CD4-positive, CD25-positive, alpha-beta regulatory T cell (primary cell): ENCODE measurements at regions not wholly inside any gene's neighbourhood (a gene's known extent, or its start where the extent isn't known, plus 50 kb on each side); places are given as distances from the start of the nearest gene placed in this dataset.

Source experiments
- ATAC-seq, 2 donors: fragments of 150-1000 bp; cut with Tn5 transposase; one replicate each; pipeline ENCODE4 v1.10.0; 2021; ENCODE audit warnings: low read depth in 2 of 2, moderate number of reproducible peaks in 2 of 2, moderate library complexity in 1 of 2
- DNase-seq, 3 donors: peaks; one replicate each; pipeline versions ENCODE4 v3.0.0 to v3.0.0-alpha.2; 2012 to 2022; ENCODE audit warnings: mixed read lengths in 1 of 3
- H3K27ac ChIP-seq: one replicate; pipeline ENCODE4 v1.7.0; 2013; ENCODE audit warnings: mild to moderate bottlenecking, low read length; ENCODE audit not compliant: insufficient read depth, poor library complexity, severe bottlenecking
- H3K27me3 ChIP-seq: one replicate; pipeline ENCODE4 v1.7.0; 2013; ENCODE audit warnings: low read length; ENCODE audit not compliant: control insufficient read depth, insufficient read depth
- H3K36me3 ChIP-seq: one replicate; pipeline ENCODE4 v1.7.0; 2013; ENCODE audit warnings: mild to moderate bottlenecking, low read length, moderate library complexity; ENCODE audit not compliant: control insufficient read depth, insufficient read depth
- H3K4me1 ChIP-seq: 2 replicates; pipeline ENCODE4 v1.7.0; 2013; ENCODE audit warnings: mild to moderate bottlenecking, low read length; ENCODE audit not compliant: insufficient read depth, control insufficient read depth, poor library complexity, severe bottlenecking
- H3K4me3 ChIP-seq: one replicate; pipeline ENCODE4 v1.7.0; 2013; ENCODE audit warnings: low read depth, mild to moderate bottlenecking, low read length, moderate library complexity
- H3K9me3 ChIP-seq, 2 experiments: 1 replicate in 1 of 2; 2 replicates in 1 of 2; pipeline ENCODE4 v1.7.0; 2013; ENCODE audit warnings: low read length in 2 of 2, mild to moderate bottlenecking in 1 of 2, moderate library complexity in 1 of 2; ENCODE audit not compliant: control insufficient read depth in 2 of 2
- H3K27ac Mint-ChIP-seq, 3 donors: one replicate each; pipeline ENCODE4 v1.8.0; 2020 to 2022; ENCODE audit warnings: mild to moderate bottlenecking in 3 of 3, mixed read lengths in 3 of 3, moderate library complexity in 2 of 3
- H3K27me3 Mint-ChIP-seq: one replicate; pipeline ENCODE4 v1.8.0; 2022; ENCODE audit warnings: mild to moderate bottlenecking, mixed read lengths
- H3K36me3 Mint-ChIP-seq: one replicate; pipeline ENCODE4 v1.8.0; 2020; ENCODE audit warnings: mixed read lengths
- H3K4me1 Mint-ChIP-seq, 4 donors: one replicate each; pipeline ENCODE4 v1.8.0; 2020 to 2022; ENCODE audit warnings: mixed read lengths in 4 of 4, mild to moderate bottlenecking in 1 of 4
- H3K4me3 Mint-ChIP-seq, 4 donors: one replicate each; pipeline ENCODE4 v1.8.0; 2020 to 2022; ENCODE audit warnings: mild to moderate bottlenecking in 4 of 4, mixed read lengths in 4 of 4, moderate library complexity in 3 of 4
- H3K9me3 Mint-ChIP-seq, 7 donors: one replicate each; pipeline ENCODE4 v1.8.0; 2020 to 2022; ENCODE audit warnings: mixed read lengths in 7 of 7, mild to moderate bottlenecking in 3 of 7, moderate library complexity in 2 of 7

- no peak overlapping the region for H3K27ac Mint-ChIP-seq
- DNase-seq: no peak
- no peak overlapping the region for H3K4me3 Mint-ChIP-seq
- no peak for ATAC-seq
- Histone ChIP-seq H3K9me3 (no peaks in the 10 kb centered on the region), H3K27ac (no peak overlapping the region), H3K27me3 (no peaks in the 10 kb centered on the region), H3K36me3 (no peaks in the 10 kb centered on the region), H3K4me1 (no peaks in the 10 kb centered on the region), H3K4me3 (no peak overlapping the region)
- peaks cover 0 to 2% (median 0%) of the 10 kb centered on the region in 7 donors for H3K9me3 Mint-ChIP-seq
- H3K4me1 Mint-ChIP-seq: no peaks in the 10 kb centered on the region
- no peaks in the 10 kb centered on the region for H3K27me3 Mint-ChIP-seq
- no peaks in the 10 kb centered on the region for H3K36me3 Mint-ChIP-seq
Measured at GRCh38 chr18:57296336-57296735, 56.0 kb upstream of the ST8SIA3 start.

DNA sequence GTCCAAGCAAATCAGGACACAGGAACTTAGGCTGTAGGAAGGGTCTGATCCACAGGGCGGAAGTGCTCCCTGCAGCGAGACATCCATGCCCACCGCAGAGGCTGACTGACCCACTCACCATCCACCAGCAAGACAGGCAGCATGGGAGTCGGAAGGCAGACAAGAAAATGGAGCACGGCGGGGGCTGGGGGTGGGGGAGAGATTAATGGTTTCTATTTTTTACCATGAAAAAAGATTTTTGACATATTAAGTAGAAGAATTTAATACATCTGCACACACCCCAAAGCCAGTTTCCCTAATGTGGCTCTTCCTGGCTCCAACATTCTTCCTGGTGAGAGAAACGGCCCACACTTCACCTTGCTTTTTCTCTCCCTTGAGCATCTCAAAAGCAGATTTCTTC is 55.1 kb upstream of the ST8SIA3 start:
- Mint-ChIP-seq H3K36me3 (no peaks in the 10 kb centered on the region), H3K9me3 (peaks cover 0 to 2% (median 0%) of the 10 kb centered on the region in 7 donors), H3K4me3 (no peak overlapping the region), H3K4me1 (no peaks in the 10 kb centered on the region), H3K27ac (no peak overlapping the region), H3K27me3 (no peaks in the 10 kb centered on the region)
- ATAC-seq (no peak), DNase-seq (no peak)
- Histone ChIP-seq H3K27me3 (no peaks in the 10 kb centered on the region), H3K27ac (no peak overlapping the region), H3K36me3 (no peaks in the 10 kb centered on the region), H3K4me1 (no peaks in the 10 kb centered on the region), H3K9me3 (no peaks in the 10 kb centered on the region), H3K4me3 (no peak overlapping the region)

DNA sequence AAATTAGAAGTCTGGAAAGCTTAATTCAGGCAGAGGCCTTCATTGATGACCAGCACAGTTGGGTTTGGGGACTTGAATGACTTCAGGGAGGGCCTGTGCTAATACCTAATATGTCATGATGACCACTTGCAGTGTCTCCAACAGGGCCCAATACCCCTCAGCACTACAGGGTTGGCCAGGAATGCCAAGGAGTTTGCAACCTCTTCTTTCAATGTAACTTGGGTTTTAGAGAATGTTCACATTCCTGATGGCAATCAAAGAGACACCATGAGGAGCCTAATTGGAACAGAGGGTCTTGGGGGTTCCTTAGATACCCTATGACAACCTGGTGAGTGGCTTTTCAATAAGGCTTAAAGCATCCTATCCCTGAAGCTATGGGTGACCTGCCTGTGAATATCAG is 52.4 kb upstream of the ST8SIA3 start:
- no peak for DNase-seq
- Mint-ChIP-seq H3K9me3 (peaks cover 0 to 3% (median 2%) of the 10 kb centered on the region in 7 donors), H3K4me1 (no peaks in the 10 kb centered on the region), H3K4me3 (no peak overlapping the region), H3K27me3 (peaks cover 9% of the 10 kb centered on the region), H3K27ac (no peak overlapping the region), H3K36me3 (no peaks in the 10 kb centered on the region)
- no peaks in the 10 kb centered on the region for H3K36me3 ChIP-seq
- H3K9me3 ChIP-seq: no peaks in the 10 kb centered on the region
- H3K27ac ChIP-seq: no peak overlapping the region
- no peaks in the 10 kb centered on the region for H3K27me3 ChIP-seq
- H3K4me3 ChIP-seq: no peak overlapping the region
- no peaks in the 10 kb centered on the region for H3K4me1 ChIP-seq
- no peak for ATAC-seq

DNA sequence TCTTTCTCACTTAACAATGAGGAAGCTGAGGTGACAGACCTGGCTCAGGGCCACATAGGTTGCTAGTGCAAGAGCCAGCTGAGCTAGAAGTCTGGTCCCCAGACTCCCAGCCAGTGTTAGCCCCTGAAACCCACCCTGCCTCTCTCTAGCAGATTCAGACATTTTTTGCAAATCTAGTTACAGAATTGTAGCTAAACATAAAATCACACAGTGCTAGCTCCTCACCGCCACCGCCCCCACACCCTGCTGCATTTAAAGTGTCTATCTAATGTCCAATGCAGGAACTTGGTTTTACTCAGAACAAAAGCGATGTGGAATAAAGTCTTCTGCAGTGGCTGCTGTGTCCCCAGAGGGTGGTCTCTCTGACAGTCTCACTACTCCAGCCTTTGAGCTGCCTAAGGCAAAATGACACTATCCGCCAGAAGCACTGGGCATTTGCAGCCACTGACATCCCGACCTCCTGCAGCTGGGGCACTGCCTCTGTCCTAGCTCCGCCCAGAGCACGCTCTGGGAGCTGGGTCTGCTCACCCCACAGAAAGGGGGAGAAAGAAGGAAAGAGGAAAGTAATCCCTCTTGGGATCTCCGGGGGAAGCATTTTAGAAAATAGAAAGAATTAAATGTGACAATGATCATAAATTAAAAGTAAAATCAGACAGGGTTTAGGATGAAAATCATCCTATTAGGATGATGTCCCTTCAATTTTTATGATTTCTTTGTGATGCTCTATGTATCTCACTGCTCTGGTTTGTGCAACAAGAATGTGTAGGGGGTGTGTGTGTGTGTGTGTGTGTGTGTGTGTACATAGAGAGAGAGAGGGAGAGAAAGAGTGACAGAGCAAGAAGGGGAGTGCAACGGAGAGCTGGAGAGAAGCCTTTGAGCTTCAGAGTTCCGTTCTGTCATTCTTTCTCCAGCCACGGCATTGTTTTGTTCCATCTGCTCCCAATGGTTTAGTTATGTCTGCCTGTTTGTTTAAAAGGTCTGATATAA is 50.5 kb upstream of the ST8SIA3 start:
- H3K9me3 ChIP-seq: no peaks in the 10 kb centered on the region
- no peak for ATAC-seq
- H3K27ac Mint-ChIP-seq: no peak overlapping the region

More for the DNA sequence above, 50.5 kb upstream of the ST8SIA3 start:
- Mint-ChIP-seq H3K9me3 (peaks cover 0 to 4% (median 1%) of the 10 kb centered on the region in 7 donors), H3K27me3 (peaks cover 9% of the 10 kb centered on the region), H3K4me3 (peak overlapping the region in 1 of 4 donors; percentile 10), H3K4me1 (no peaks in the 10 kb centered on the region), H3K36me3 (no peaks in the 10 kb centered on the region)
- no peak for DNase-seq
- H3K36me3 ChIP-seq: no peaks in the 10 kb centered on the region
- H3K27ac ChIP-seq: no peak overlapping the region
- no peak overlapping the region for H3K4me3 ChIP-seq
- H3K27me3 ChIP-seq: no peaks in the 10 kb centered on the region
- no peaks in the 10 kb centered on the region for H3K4me1 ChIP-seq
